GM21786 (cell line): ENCODE measurements at regions not wholly inside any gene's neighbourhood (a gene's known extent, or its start where the extent isn't known, plus 50 kb on each side); places are given as distances from the start of the nearest gene placed in this dataset.

Source experiments
- ATAC-seq: cut with Tn5 transposase; IDR thresholded peaks from one replicate; pipeline ENCODE4 v1.9.1; 2021; ENCODE audit not compliant: unreplicated experiment

GRCh38 chr12:19709889-19710288 lies 270.6 kb downstream of the AEBP2 start:
- ATAC-seq, result no peak

- no peak for ATAC-seq
These were observed 271.8 kb downstream of the AEBP2 start for GRCh38 chr12:19710811-19711793.

GRCh38 chr12:19712041-19712440 lies 272.7 kb downstream of the AEBP2 start:
- no peak for ATAC-seq

GRCh38 chr12:19718401-19718800 lies 279.1 kb downstream of the AEBP2 start:
- no peak for ATAC-seq

GRCh38 chr12:19719672-19720071 lies 280.4 kb downstream of the AEBP2 start:
- ATAC-seq, result no peak

GRCh38 chr12:19726122-19726521 lies 286.8 kb downstream of the AEBP2 start:
- no peak for ATAC-seq

- ATAC-seq, result no peak
These were observed 287.3 kb downstream of the AEBP2 start for GRCh38 chr12:19726592-19726991.

- no peak for ATAC-seq
These were observed 297.7 kb downstream of the AEBP2 start for GRCh38 chr12:19737019-19737418.

- ATAC-seq, result no peak
These were observed 300.0 kb downstream of the AEBP2 start for GRCh38 chr12:19739195-19739776.

- no peak for ATAC-seq
These were observed 301.3 kb downstream of the AEBP2 start for GRCh38 chr12:19740472-19741131.

- no peak for ATAC-seq
These were observed 301.8 kb downstream of the AEBP2 start for GRCh38 chr12:19741132-19741489.

- ATAC-seq, result no peak
These were observed 305.5 kb downstream of the AEBP2 start for GRCh38 chr12:19744705-19745218.

- ATAC-seq, result no peak
These were observed 307.2 kb downstream of the AEBP2 start for GRCh38 chr12:19746471-19746870.

GRCh38 chr12:19749906-19750574 lies 310.7 kb downstream of the AEBP2 start:
- no peak for ATAC-seq

GRCh38 chr12:19751078-19751477 lies 311.8 kb downstream of the AEBP2 start:
- ATAC-seq, result no peak

GRCh38 chr12:19752712-19753111 lies 313.4 kb downstream of the AEBP2 start:
- ATAC-seq, result no peak

- no peak for ATAC-seq
These were observed 315.8 kb downstream of the AEBP2 start for GRCh38 chr12:19755136-19755535.

- no peak for ATAC-seq
These were observed 318.1 kb downstream of the AEBP2 start for GRCh38 chr12:19757317-19757877.

- ATAC-seq, result no peak
These were observed 319.9 kb downstream of the AEBP2 start for GRCh38 chr12:19759227-19759626.

GRCh38 chr12:19760611-19761010 lies 321.3 kb downstream of the AEBP2 start:
- ATAC-seq, result no peak

- ATAC-seq, result no peak
These were observed 322.2 kb downstream of the AEBP2 start for GRCh38 chr12:19761463-19761862.
